GM10266 (cell line): ENCODE measurements at regions not wholly inside any gene's neighbourhood (a gene's known extent, or its start where the extent isn't known, plus 50 kb on each side); places are given as distances from the start of the nearest gene placed in this dataset.

Source experiments
- DNase-seq: peaks from one replicate; pipeline ENCODE4 v3.0.0; 2012; ENCODE audit errors: extremely low spot score
- TF ChIP-seq, protein P1 (sequence below): IDR thresholded peaks from 2 replicates; pipeline ENCODE4 v1.5.1; 2012; ENCODE audit warnings: mild to moderate bottlenecking, low read depth; ENCODE audit not compliant: control insufficient read depth, insufficient read depth; ENCODE audit errors: missing control alignments

DNA sequence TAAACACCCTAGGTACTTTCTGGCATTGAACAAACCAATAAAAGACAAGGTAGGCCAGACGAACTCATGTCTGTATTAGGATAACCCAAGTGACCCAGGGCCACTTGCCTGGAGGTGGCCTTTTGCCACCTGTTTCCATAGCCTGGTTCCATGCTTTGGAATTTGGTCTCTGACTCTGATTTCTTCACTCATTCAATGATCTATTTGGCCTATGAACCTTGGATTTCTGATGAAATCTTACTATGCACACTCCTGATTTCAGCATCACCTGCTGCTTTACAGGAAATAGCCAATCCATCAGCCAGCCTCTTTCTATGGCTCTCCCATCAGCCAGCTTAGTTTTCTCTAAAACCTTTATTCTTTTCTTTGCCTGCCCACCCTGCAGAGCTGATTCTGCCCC is 142.8 kb upstream of the PSMD7 start:
- no peak for DNase-seq
- TF ChIP-seq, protein P1, sequence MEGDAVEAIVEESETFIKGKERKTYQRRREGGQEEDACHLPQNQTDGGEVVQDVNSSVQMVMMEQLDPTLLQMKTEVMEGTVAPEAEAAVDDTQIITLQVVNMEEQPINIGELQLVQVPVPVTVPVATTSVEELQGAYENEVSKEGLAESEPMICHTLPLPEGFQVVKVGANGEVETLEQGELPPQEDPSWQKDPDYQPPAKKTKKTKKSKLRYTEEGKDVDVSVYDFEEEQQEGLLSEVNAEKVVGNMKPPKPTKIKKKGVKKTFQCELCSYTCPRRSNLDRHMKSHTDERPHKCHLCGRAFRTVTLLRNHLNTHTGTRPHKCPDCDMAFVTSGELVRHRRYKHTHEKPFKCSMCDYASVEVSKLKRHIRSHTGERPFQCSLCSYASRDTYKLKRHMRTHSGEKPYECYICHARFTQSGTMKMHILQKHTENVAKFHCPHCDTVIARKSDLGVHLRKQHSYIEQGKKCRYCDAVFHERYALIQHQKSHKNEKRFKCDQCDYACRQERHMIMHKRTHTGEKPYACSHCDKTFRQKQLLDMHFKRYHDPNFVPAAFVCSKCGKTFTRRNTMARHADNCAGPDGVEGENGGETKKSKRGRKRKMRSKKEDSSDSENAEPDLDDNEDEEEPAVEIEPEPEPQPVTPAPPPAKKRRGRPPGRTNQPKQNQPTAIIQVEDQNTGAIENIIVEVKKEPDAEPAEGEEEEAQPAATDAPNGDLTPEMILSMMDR = no peak

DNA sequence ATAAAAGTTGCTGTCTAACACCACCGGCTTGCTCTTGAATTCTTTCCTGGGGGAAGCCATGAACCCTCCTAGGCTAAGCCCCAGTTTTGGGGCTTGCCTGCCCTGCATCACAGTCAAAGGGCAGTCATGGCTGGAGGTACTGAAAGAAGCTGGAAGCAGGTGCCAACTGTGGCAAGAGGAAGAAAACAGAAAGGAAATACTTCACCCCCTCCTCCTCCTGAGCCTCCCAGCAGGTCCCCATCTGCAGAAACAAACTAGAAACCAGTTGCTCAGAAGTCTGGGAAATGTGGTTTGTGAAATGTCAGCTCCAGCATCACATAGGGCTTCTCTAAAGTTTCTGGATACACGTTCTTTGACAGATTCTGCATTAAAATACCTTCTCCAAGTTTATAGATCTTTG is 150.0 kb upstream of the PSMD7 start:
- TF ChIP-seq, protein P1 = no peak
- DNase-seq = no peak

DNA sequence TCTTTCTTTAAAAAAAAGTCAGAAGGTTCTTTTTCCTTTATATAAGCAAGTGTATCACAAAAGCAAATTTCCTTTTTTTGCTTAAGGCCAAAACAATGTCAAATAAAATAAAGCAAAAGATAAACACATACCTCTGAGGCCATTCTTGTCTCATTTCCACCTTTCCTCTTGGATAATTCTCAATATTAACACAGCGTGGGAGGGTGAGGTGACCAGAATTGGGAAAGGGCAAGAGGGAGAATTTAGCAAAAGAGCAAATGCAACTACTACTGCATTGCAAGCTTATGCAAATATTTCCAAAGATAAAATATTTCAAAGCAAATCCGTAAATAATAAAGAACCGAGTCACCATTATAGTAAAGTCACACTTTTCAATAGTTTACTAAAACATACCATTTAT is 153.4 kb upstream of the PSMD7 start:
- no peak for DNase-seq
- TF ChIP-seq, protein P1 = no peak

DNA sequence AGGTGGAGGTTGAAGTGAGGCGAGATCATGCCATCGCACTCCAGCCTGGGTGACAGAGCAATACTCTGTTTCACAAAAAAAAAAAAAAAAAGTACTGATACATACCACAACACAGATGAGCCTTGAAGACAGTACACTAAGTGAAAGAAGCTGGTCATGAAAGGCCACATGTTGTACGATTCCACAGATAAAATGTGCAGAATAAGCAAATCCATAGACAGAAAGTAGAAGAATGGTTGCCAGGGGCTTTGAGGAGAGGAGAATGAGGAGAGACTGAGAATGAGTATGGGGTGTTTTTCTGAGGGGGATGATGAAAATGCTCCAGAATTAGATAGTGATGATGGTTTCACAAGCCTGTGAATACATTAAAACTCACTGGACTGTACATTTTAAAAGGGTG is 155.6 kb upstream of the PSMD7 start:
- no peak for DNase-seq
- TF ChIP-seq, protein P1 = no peak

DNA sequence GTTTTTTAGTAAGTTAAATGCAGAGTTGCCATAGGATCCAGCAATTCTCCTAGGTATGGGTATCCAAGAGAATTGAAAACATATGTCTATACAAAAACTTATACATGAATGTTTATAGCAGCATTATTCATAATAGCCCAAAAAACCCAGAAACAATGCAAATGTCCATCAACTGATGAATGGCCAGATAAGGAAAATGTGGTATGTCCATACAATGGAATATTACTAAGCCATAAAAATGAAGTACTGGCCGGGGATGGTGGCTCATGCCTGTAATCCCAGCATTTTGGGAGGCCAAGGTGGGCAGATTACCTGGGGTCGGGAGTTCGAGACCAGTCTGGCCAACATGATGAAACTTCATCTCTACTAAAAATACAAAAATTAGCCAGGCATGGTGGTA is 156.1 kb upstream of the PSMD7 start:
- DNase-seq = no peak
- TF ChIP-seq, protein P1 = no peak

DNA sequence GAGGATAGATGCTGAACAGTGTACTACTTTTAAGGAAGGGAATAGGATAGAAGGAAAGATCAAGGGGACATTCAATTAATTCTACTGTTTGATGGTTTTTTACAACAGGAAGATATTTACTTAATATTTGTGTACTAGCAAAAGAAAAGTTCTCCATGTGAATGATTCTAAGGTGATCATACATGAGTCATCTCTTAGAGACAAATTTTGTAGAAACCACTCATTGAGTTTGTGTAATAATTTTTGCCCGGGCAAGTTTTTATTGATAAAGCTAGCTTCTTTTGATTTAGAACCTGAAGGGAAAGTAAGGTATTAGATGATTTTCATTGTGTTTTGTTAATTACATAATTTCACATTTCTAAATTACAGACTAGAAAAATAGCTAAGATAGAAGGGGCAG is 172.8 kb upstream of the PSMD7 start:
- TF ChIP-seq, protein P1 = no peak
- no peak for DNase-seq

DNA sequence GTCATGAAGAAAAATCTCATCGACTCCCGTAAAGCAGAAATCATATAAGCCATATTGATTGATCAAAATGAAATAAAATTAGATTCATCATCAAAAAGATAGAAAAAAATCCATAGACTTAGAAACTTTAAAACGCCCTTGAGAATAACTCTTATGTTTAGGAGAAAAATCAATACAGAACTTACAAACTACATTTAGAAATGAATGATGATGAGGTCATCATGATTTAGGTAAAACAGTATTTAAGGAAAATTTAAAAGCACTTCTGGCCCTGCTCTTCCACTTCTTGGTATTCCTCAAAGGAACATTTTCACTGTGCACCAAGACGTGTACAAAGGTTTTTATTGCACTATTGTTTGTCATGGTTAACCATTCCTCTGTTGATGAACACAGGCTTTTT is 173.4 kb upstream of the PSMD7 start:
- TF ChIP-seq, protein P1 = no peak
- no peak for DNase-seq
